Medulla oblongata (tissue), 1 donor: ENCODE measurements at regions not wholly inside any gene's neighbourhood (a gene's known extent, or its start where the extent isn't known, plus 50 kb on each side); places are given as distances from the start of the nearest gene placed in this dataset.

Experiments used
- DNase-seq: peaks from one replicate; pipeline ENCODE4 v3.0.0-alpha.2; 2015; ENCODE audit errors: extremely low spot score

- no peak for DNase-seq
These were observed 150.1 kb upstream of the ADAMTS16 start for GRCh38 chr5:4990017-4990416.

- no peak for DNase-seq
These were observed 149.7 kb upstream of the ADAMTS16 start for GRCh38 chr5:4990462-4990861.

- DNase-seq, result no peak
These were observed 148.2 kb upstream of the ADAMTS16 start for GRCh38 chr5:4991925-4992324.

- no peak for DNase-seq
These were observed 145.1 kb upstream of the ADAMTS16 start for GRCh38 chr5:4995014-4995413.

- DNase-seq, result no peak
These were observed 134.8 kb upstream of the ADAMTS16 start for GRCh38 chr5:5005353-5005752.

GRCh38 chr5:5006548-5006947 is 133.6 kb upstream of the ADAMTS16 start:
- DNase-seq, result no peak

GRCh38 chr5:5009240-5009639 is 130.9 kb upstream of the ADAMTS16 start:
- DNase-seq, result no peak

- no peak for DNase-seq
These were observed 129.0 kb upstream of the ADAMTS16 start for GRCh38 chr5:5011151-5011550.

- peak; percentile 6 for DNase-seq
These were observed 125.4 kb upstream of the ADAMTS16 start for GRCh38 chr5:5014586-5015235.

GRCh38 chr5:5017827-5018577 is 122.1 kb upstream of the ADAMTS16 start:
- DNase-seq, result no peak

- no peak for DNase-seq
These were observed 121.6 kb upstream of the ADAMTS16 start for GRCh38 chr5:5018578-5018970.

GRCh38 chr5:5021436-5021835 is 118.7 kb upstream of the ADAMTS16 start:
- no peak for DNase-seq

- DNase-seq, result no peak
These were observed 114.9 kb upstream of the ADAMTS16 start for GRCh38 chr5:5025098-5025773.

- no peak for DNase-seq
These were observed 114.2 kb upstream of the ADAMTS16 start for GRCh38 chr5:5025774-5026408.

- DNase-seq, result no peak
These were observed 113.7 kb upstream of the ADAMTS16 start for GRCh38 chr5:5026409-5026785.

- no peak for DNase-seq
These were observed 108.5 kb upstream of the ADAMTS16 start for GRCh38 chr5:5031665-5032064.

- no peak for DNase-seq
These were observed 102.5 kb upstream of the ADAMTS16 start for GRCh38 chr5:5037674-5038073.

- DNase-seq, result no peak
These were observed 100.2 kb upstream of the ADAMTS16 start for GRCh38 chr5:5039918-5040317.

- DNase-seq, result no peak
These were observed 99.4 kb upstream of the ADAMTS16 start for GRCh38 chr5:5040712-5041111.

GRCh38 chr5:5042806-5043205 is 97.3 kb upstream of the ADAMTS16 start:
- no peak for DNase-seq

- DNase-seq, result no peak
These were observed 96.8 kb upstream of the ADAMTS16 start for GRCh38 chr5:5043346-5043745.

GRCh38 chr5:5044247-5044840 is 95.8 kb upstream of the ADAMTS16 start:
- no peak for DNase-seq
